ENCODE measurements at regions not wholly inside any gene's neighbourhood (a gene's known extent, or its start where the extent isn't known, plus 50 kb on each side); places are given as distances from the start of the nearest gene placed in this dataset.
"Not testable (repeated sequence)": the region's sequence is repeated elsewhere in the genome, so short reads cannot be mapped to it uniquely, and the experiment has no call there.

DNA sequence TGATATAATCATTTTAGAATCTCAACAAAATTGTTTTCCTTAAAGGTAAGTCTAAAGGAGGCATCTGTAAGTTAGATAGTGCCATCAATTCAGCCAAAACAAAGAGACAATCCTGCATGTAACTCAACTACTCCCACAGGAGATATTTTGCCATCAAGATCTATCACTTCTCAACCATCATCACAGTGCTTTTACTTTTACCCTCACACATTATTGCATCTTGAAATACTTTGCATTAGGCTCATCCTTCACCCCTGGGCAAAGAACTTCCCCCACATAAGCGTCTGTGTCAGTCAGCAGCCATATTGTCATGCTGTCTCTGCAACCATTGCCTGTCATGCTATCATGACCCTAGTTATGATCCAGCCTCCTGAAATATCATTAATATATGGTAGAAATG, 54.9 kb upstream of the NLGN1 start:
- DNase-seq = no peak

DNA sequence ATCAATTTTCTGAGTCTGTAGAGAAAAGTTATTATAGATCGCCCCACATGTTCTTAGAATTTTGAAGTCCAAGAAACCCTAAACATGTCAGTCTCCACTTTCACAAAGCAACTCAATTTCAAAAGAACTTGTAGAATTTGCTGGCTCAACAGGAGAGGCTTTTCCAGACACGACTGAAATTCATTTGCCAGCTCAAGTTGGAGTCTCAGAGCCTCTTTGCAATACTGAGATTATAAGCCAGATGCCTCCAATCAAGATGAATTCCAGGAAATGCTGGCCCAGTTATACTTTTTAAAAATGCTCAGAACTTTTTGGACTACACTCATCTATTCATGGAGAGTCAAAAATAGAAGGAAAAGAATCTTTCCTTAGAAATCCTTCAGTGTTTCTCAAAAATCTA, 56.9 kb upstream of the NLGN1 start:
- no peak for DNase-seq

DNA sequence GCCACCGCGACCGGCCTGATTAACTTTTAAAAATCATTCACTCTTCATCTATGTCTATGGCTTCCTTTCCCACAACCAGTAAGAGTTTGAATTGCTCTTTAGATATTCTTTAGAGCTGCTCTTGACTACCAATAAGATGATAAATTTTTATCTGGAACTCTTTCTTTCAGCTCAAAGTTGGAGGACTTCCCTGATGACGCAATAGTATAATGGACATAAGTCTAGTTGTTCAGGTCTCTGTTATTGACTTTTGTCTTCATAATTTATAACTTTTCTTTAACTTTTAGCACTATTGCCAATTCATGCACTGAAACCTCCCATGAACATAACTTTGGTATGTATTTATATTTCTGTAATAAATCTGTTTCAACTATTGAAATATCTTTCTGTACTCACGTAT, 61.3 kb upstream of the NLGN1 start:
- DNase-seq = no peak

DNA sequence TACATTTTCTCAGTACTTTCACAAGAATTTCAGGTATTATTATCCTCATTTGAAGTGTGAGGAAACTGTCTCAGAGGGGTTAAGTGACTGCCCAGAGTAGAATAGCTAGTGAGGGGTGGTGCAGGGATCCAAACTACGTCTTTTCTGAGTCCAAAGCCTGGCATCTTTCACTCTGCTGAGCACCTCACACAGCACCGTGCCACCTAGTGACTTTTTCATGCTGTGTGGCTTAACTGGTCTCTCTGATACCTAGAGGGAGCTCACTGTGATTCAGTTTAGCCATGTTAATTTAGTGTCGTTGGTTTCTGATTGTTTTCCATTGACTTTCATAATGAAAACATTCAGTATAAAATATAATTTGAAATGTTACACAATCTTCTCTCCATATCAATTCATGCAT, 91.4 kb upstream of the NLGN1 start:
- DNase-seq = no peak

DNA sequence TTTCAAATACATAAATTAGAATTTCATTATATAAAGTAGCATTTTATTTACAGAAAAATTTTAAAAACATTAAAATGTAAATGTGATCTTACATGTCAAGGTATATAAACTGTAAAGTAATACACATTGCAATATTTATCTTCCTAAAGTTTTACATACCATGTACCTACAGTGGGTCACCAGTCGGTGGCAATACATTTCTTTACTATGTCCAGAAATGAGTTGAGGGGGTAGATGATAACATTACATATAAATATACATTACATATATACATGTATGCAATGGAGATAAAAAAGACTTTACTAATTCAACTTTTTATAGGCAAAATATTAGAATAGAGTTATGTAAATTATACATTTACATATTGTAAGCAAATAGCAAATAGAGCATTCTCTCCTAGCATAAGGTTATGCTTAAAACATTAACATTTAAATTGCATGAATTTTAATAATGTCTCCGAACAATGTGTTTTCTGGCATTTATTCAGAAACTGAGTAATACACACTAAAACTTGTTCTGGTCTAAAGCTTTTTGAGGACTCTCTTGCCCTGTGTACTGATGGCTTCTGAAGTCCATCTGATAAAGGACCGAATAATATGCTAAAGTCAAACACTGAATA, 93.3 kb upstream of the NLGN1 start:
- DNase-seq = no peak

DNA sequence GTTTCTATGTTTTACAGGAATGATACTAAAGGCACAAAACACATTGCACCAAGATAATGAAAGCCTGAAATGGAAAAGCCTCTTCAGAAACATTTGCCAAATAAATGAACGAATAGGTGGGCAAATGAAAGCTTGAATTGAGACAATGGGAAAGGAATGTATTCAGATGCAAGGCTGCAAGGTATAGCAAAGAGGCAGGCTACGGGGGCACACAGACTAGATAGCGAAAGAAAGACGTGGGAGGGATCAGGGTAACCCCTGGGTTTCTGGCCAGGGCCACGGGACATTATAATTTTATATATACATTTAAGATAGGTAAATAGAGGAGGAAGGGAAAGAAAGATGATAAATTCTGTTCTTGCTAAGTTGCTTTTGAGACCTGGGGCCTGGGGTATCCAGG, 95.9 kb upstream of the NLGN1 start:
- no peak for DNase-seq

DNA sequence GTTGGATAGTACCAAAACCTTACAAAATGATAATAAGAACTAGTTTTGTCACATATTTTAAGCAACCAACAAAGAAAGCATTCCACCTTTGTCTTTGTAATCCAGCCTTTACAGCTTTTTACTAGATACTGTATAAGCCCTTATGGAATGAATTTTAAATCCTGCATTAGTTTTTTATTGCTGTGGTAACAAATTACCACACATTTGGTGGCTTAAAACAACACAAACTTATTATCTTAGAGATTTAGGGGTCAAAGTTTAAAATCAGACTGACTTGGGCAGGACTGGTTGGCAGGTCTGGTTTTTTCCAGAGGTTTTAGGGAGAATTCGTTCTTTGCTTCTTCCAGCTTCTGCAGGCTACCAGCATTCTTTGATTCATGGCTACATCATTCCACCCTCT, 108.5 kb upstream of the NLGN1 start:
- no peak for DNase-seq

DNA sequence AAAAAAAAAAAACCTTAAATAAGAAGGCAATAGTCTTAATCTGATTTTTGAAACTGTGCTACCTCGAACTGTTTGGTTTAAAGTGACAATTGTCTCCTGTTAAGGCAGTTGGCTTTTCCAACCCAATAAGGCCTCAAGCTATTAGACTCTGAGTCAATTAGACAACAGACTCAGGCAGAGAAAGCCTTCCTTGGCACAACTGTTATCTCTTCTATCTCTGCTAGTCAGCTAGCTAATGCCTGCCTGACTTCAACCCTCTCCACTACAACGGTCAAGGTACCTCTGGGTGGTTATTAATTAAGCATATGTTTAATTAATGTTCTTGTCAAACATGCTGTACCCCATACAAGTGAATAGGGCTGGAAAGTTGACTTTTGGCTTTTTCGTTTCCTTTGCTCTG, 110.2 kb upstream of the NLGN1 start:
- DNase-seq = no peak

DNA sequence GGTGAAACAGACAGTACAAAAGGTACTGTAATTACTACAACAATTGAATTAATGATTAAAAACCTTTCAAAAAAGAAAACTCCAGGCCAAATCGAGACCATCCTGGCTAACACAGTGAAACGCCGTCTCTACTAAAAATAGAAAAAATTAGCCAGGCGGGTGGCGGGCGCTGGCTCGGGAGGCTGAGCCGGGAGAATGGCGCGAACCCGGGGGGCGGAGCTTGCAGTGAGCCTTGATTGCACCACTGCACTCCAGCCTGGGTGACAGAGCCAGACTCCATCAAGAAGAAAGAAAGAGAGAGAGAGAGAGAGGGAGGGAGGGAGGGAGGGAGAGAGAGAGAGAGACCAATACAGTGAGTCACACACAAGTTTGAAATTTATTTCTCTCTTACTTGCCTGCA, 111.0 kb upstream of the NLGN1 start:
- DNase-seq = not testable (repeated sequence)

DNA sequence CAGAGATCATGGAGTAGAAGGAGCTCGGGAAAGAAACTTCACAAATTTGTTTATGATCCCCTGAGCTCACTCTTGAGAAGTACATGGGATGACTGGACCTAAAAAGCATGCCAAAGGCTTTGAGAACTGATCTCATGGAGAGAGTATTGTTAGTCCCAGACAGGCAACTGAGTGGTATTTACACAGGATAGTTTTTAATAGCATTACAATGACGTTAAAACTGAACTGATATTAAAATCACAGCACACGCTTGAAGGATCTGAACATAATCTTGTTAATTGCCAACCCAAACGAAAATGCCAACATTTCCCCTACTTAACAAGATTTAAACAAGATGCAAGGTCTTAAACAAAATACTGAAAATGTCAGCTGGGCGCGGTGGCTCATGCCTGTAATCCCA, 113.2 kb upstream of the NLGN1 start:
- no peak for DNase-seq

DNA sequence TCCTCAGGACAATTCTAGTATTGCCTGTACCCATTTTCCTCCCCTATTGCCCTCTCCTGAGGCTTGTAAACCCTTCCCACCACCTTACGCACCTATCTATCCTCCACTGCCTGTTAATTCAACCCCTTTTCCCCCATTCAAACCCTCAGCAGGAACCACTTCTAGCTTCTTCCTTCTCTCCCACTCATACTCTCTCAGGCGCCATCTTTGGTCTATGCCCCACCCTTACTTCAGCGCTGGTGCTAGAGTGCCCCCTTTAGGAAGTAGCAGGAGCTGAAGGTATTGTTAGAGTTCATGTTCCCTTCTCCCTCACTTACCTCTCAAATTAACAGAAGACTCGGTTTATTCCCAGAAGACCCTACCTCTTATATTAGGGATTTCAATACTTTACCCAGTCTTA, 121.8 kb upstream of the NLGN1 start:
- no peak for DNase-seq

DNA sequence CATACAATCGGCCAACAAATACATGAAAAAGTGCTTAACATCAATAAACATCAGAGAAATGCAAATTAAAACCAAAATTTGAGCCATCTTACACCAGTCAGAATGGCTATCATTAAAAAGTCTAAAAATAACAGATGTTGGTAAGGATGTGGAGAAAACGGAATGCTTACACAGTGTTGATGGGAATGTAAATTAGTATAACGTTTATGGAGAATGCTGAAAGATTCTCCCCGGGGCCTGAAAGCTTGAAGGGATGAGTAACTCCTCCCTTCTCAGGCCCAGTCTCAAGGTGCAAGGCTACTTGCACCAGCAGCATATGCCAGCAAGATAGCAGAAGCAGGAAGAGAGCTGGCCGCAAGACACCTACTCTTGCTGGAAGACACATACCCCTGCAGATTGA, 123.7 kb upstream of the NLGN1 start:
- DNase-seq = no peak

DNA sequence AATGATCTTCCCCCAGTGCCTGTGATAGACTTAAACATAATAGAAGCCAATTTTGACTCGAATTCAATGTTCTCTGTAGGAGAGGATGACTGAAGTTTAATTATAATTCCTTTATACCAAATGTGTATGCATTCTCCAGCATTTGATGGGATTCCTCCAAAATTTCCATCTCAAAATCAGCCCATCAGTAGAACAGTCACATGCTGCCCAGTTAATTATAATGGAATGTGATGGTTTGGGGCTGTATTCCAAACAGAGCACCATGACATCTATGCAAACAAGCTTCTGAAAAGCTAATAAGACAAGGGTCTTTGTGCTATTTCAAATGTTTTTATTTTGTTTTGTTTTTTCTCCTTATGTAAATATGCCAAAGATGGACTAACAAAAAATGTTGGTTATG, 127.7 kb upstream of the SPATA16 start:
- no peak for DNase-seq

DNA sequence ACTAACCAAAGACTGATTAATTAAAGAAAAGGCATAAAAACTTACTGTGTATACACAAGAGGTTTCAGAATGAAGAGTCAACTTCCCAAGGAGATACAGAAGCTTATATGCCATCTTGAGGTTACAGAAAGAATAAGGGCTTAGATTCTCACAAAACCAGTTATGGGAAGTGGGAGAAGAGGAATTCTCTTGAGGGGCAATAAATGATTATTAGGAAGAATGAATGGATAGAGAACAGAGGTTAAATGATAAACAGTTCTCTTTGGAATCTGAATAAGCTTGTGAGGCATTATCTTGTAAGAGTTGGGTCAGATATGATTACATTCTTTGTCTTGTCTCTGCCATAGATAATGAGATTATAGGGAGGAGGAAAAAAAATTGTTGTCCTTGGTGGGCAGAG, 126.7 kb upstream of the SPATA16 start:
- DNase-seq = no peak

DNA sequence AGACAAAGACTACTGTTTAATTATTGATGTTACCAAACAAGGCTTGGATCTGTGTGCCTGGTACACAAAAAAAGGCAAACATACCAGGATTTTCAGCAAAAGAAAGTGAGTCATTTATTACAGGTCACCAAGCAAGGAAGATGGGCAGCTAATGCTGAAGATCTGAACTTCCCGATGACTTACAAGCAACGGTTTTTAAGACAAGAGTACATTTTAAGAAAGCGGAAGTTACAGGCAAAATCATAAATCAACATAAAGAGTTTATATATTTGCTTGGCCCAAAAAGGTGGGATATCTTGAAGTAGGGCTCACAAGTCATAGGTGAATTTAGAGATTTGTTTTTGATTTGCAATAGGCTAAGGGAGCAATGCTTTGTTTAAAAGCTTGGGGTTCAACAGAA, 125.4 kb upstream of the SPATA16 start:
- DNase-seq = peak in 1 of 2 donors; percentile 32

DNA sequence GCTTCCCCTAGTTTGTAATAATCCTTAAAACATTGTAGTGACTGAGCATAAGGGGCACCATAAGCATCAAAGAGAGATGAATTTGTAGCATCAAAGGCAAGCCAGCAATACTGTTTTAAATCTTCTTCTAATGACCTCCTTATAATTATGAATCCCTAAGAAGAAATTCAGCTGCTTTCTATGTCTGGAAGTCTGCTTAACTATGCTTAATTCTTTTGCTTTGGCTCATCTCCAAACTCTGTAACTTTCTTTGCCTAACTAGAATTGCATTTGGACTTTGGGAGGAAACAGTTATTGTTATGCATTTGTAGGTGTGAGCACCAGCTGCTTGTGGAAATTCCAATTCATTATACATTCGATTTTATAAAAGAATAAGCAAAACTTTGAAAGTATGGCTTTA, 117.7 kb upstream of the SPATA16 start:
- no peak for DNase-seq

DNA sequence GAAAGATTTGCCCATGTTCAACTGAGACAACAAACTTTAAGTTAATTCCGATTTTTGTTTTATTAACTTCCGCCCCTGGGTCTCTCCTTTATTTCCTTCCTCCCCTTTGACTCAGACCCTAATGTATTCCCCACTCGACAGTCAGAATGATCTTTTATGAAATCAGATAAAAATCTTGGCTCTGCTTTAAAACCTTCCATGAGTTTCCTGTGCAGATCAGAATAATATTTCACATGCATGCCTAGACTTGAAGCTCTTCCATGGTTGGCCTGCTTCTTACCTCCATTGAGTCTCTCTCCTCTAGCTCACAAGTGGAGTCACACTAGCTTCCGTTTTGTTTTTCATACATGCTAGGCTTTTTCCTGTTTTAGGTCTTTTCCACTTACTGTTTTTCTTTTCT, 116.8 kb upstream of the SPATA16 start:
- no peak for DNase-seq

DNA sequence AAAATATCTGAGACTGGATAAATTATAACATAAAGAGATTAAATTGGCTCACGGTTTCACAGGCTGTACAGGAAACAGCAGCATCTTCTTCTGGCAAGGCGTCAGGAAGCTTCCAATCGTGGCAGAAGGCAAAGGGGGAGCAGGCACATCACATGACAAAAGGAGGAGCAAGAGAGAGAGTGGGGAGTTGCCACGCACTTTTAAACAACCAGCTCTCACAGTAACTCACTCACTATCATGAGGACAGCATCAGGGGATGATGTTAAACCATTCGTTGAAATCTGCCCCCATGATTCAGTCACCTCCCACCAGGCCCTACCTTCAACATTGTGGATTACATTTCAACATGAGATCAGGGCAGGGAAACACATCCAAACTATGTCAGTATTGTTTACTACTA, 114.5 kb upstream of the SPATA16 start:
- no peak for DNase-seq

DNA sequence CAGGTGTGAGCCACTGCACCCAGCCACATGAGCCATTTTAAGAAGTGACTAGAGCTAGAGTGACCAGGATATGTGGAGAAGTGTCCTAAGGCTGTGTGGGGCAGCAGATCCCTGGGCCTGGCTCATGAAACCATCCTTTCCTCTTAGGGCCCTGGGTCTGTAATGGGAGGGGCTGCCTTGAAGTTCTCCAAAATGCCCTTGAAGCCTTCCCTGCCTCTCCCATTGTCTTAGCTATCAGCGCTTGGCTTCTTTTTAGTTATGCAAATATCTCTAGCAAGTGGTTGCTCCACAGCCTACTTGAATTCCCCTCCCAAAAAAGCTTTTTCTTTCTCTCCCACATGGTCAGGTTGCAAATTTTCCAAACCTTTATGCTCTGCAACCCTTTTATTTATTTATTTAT, 112.4 kb upstream of the SPATA16 start:
- DNase-seq = no peak

DNA sequence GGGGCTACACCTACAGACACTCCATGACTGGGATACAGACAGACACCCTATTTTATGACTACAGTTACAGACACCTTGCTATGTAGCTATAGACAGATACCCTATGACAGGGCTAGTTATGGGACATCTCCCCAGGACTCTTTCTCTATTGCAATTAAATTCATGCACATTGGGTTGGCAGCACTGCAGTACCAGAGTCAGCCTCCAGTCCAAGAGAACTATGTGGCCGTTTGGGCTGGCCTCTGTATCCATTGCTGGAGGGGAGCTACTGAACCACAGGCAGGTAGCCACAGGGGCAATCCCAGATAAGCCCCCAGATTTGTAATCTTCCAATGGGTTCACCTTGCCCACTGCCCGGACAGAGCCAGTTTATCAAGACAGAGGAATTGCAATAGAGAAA, 108.4 kb upstream of the SPATA16 start:
- DNase-seq = no peak

DNA sequence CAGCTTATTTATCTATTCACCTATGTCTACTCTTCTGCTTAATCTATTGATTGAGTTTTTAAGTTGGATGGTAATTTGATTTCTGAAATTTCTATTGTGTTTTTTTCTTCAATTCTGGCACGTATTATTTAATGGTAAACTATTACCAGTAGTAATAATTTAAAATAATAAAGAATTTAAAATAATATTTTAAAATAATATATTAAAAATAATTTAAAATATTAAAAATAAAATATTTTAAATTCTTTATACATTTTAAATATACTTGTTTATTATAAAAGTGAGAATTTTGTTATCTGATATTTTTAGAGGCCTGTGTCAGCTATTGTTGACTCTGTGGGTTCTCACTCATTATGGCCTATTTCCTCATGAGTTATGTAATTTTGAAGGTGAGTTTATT, 100.7 kb upstream of the SPATA16 start:
- no peak for DNase-seq

DNA sequence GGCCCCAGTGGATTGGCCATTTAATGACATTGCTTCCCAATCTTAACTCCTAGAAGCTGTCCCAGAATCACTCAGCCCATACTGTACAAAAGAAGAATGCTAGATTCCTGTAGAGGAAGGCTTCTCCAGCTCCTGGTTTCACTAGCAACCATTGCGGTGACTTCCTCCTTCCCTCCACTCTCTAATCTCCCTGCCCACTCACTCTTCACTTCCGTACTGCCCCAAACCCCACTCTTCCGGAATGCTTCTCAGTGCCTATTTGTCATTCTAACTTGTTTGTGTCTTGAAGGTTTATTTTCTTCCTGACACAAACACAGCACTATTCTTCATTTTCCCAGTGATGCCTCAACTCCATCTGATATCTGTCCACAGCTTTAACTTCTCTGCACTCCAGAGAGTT, 97.1 kb upstream of the SPATA16 start:
- peak in 1 of 2 donors; percentile 37 for DNase-seq

DNA sequence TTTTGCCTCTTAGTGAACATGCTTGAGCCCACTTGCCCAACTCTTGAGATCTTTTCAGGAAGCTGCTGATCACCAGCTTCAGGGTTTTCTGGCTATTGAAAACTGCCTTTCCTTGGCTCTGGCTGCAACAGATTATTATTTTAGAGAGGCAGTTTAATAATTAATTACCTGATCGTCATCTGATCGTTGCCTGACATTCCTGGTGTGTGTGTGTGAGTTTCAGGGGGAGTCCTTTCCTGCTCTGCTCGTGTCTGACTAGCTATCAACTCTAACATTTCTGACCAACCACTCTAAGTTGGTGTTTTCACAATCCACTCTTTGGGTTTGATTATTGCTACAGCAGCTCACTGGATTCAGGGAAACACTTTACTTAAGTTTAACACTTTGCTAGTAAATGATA, 84.3 kb upstream of the SPATA16 start:
- no peak for DNase-seq

DNA sequence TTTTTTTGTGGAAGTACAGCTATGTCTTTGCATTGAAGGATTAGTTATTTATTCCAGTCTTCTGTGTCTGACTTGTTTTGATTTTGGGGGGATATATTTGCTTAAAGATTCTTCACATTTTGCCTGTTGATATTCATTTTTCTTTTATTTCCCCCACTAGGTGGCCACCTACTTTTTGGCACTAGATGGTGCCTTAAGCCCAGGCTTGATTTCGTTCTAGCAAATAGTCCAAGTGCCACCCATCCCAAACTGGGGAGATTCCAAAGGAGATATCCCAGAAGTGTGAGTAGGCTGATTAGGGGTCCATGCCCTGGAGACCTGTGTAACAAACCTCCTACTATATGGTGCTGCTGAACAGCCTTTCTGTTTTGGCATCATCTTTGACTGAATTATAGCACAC, 80.0 kb upstream of the SPATA16 start:
- DNase-seq = no peak

DNA sequence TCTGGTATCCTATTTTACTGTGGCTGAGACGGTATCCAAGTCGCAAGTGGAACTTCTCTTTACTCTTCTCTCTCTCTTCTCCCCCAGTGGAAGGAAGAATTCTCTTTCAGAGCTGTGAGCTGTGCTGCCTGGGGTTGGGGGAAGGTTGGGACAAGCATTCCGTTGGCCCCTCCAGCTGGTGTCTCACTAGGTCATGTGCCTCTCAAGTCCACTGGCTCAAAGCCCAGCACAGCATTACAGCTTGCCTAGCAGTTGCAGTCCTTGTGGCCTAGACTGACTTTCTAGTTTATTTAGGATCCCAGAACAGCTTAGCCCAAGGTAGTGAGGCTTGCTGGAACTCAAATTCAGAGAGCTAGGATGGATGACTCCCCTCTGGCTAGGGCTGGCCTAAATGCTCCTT, 76.1 kb upstream of the SPATA16 start:
- DNase-seq = no peak

DNA sequence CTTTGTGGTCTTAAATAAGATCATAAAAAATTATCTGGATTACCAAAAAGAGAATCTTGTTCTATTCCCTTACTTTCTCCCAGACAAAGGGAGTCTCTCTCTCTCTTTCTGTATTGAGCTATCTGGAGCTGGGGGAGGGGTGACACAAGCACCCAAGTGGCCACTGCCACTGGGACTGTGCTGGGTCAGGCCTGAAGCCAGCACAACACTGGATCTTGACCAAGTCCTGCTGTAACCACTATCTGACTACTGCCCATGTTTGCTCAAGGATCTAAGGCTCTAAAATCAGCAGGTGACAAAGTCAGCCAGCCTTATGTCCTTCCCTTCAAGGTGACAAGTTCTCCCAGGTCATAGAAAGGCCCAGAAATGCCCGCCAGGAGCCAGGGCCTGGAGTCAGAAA, 75.0 kb upstream of the SPATA16 start:
- DNase-seq = no peak
